Neutrophil (primary cell): ENCODE measurements at regions not wholly inside any gene's neighbourhood (a gene's known extent, or its start where the extent isn't known, plus 50 kb on each side); places are given as distances from the start of the nearest gene placed in this dataset.

Experiments used
- H3K27ac ChIP-seq: fragments of 200-600 bp; sonication (generic); 2 replicates; pipeline ENCODE4 v1.5.1; 2016; ENCODE audit warnings: mild to moderate bottlenecking, moderate library complexity
- H3K27me3 ChIP-seq: fragments of 200-600 bp; sonication (generic); 2 replicates; pipeline ENCODE4 v1.6.0; 2016; ENCODE audit warnings: mild to moderate bottlenecking
- H3K36me3 ChIP-seq: fragments of 200-600 bp; sonication (generic); 2 replicates; pipeline ENCODE4 v1.5.1; 2017
- H3K4me1 ChIP-seq, 2 experiments: fragments of 200-600 bp in 1 of 2; sonication (generic) in 1 of 2; 1 replicate in 1 of 2; 2 replicates in 1 of 2; pipeline versions ENCODE4 v1.5.1 to v1.6.1; 2013 to 2016; ENCODE audit warnings: low read depth in 1 of 2, low read length in 1 of 2, mild to moderate bottlenecking in 1 of 2, moderate library complexity in 1 of 2; ENCODE audit not compliant: control insufficient read depth in 1 of 2, insufficient read depth in 1 of 2
- H3K4me3 ChIP-seq, 2 experiments: fragments of 200-600 bp in 1 of 2; sonication (generic) in 1 of 2; 1 replicate in 1 of 2; 2 replicates in 1 of 2; pipeline ENCODE4 v1.5.1; 2013 to 2016; ENCODE audit warnings: low read depth in 1 of 2, low read length in 1 of 2, mild to moderate bottlenecking in 1 of 2, moderate library complexity in 1 of 2
- H3K9me3 ChIP-seq: fragments of 200-600 bp; sonication (generic); 2 replicates; pipeline ENCODE4 v1.5.1; 2016
- CTCF ChIP-seq: fragments of 200-600 bp; sonication (generic); IDR thresholded peaks from 2 replicates; pipeline ENCODE4 v1.5.1; 2016; ENCODE audit warnings: antibody characterized with exemption

- no peaks in the 10 kb centered on the region for H3K27me3 ChIP-seq
- H3K4me3 ChIP-seq, result no peak overlapping the region
- no peak overlapping the region for H3K27ac ChIP-seq
- no peaks in the 10 kb centered on the region for H3K9me3 ChIP-seq
- no peaks in the 10 kb centered on the region for H3K36me3 ChIP-seq
- TF ChIP-seq CTCF, result no peak
- no peaks in the 10 kb centered on the region for H3K4me1 ChIP-seq
Measured at GRCh38 chr14:23785208-23785607, 149.0 kb downstream of the DHRS2 start.

- H3K36me3 ChIP-seq, result no peaks in the 10 kb centered on the region
- H3K4me1 ChIP-seq, result no peaks in the 10 kb centered on the region
- H3K27me3 ChIP-seq, result no peaks in the 10 kb centered on the region
- no peak for TF ChIP-seq CTCF
- no peak overlapping the region for H3K4me3 ChIP-seq
- H3K27ac ChIP-seq, result no peak overlapping the region
- H3K9me3 ChIP-seq, result no peaks in the 10 kb centered on the region
Measured at GRCh38 chr14:23787436-23787835, 151.3 kb downstream of the DHRS2 start.

- no peaks in the 10 kb centered on the region for H3K36me3 ChIP-seq
- no peaks in the 10 kb centered on the region for H3K4me1 ChIP-seq
- no peak overlapping the region for H3K4me3 ChIP-seq
- no peak for TF ChIP-seq CTCF
- H3K27ac ChIP-seq, result no peak overlapping the region
- no peaks in the 10 kb centered on the region for H3K9me3 ChIP-seq
- no peaks in the 10 kb centered on the region for H3K27me3 ChIP-seq
Measured at GRCh38 chr14:23789696-23790095, 153.5 kb downstream of the DHRS2 start.

- Histone ChIP-seq H3K27me3 (no peaks in the 10 kb centered on the region), H3K36me3 (no peaks in the 10 kb centered on the region), H3K4me1 (no peaks in the 10 kb centered on the region), H3K27ac (no peak overlapping the region), H3K4me3 (no peak overlapping the region), H3K9me3 (no peaks in the 10 kb centered on the region)
- no peak for TF ChIP-seq CTCF
Measured at GRCh38 chr14:23793532-23793931, 157.4 kb downstream of the DHRS2 start.

GRCh38 chr14:23800811-23801210 is 152.8 kb upstream of the DHRS4 start:
- no peak overlapping the region for H3K27ac ChIP-seq
- no peaks in the 10 kb centered on the region for H3K27me3 ChIP-seq
- no peak overlapping the region for H3K4me3 ChIP-seq
- H3K9me3 ChIP-seq, result no peaks in the 10 kb centered on the region
- H3K4me1 ChIP-seq, result no peaks in the 10 kb centered on the region
- no peaks in the 10 kb centered on the region for H3K36me3 ChIP-seq
- TF ChIP-seq CTCF, result no peak

- H3K36me3 ChIP-seq, result no peaks in the 10 kb centered on the region
- no peak for TF ChIP-seq CTCF
- no peak overlapping the region for H3K4me3 ChIP-seq
- H3K27me3 ChIP-seq, result no peaks in the 10 kb centered on the region
- no peaks in the 10 kb centered on the region for H3K9me3 ChIP-seq
- H3K4me1 ChIP-seq, result no peaks in the 10 kb centered on the region
- no peak overlapping the region for H3K27ac ChIP-seq
Measured at GRCh38 chr14:23801766-23802165, 151.8 kb upstream of the DHRS4 start.
